WTC11 (cell line): ENCODE measurements at regions not wholly inside any gene's neighbourhood (a gene's known extent, or its start where the extent isn't known, plus 50 kb on each side); places are given as distances from the start of the nearest gene placed in this dataset.

ENCODE experiments used
- ATF1 ChIP-seq: sonication (generic); formaldehyde crosslinking; IDR thresholded peaks from 2 replicates; pipeline ENCODE4 v1.8.1; 2023; ENCODE audit warnings: mild to moderate bottlenecking, moderate library complexity, missing genetic modification reagents
- ATF3 ChIP-seq: sonication (generic); formaldehyde crosslinking; conservative IDR thresholded peaks from 2 replicates; pipeline ENCODE4 v1.8.1; 2022; ENCODE audit warnings: mild to moderate bottlenecking, missing genetic modification reagents
- ATF6 ChIP-seq: sonication (generic); formaldehyde crosslinking; IDR thresholded peaks from 2 replicates; pipeline ENCODE4 v1.8.1; 2023; ENCODE audit warnings: mild to moderate bottlenecking, missing genetic modification reagents
- E2F5 ChIP-seq: sonication (generic); formaldehyde crosslinking; IDR thresholded peaks from 2 replicates; pipeline ENCODE4 v1.8.1; 2022; ENCODE audit warnings: mild to moderate bottlenecking, moderate library complexity, missing genetic modification reagents

GRCh38 chr2:58666323-58666970 lies 425.3 kb upstream of the FANCL start:
- TF ChIP-seq ATF3 (no peak), ATF6 (no peak), E2F5 (CRISPR knock-in tag) (no peak), ATF1 (no peak)
